Liver (tissue), 8 donors: ENCODE measurements at regions not wholly inside any gene's neighbourhood (a gene's known extent, or its start where the extent isn't known, plus 50 kb on each side); places are given as distances from the start of the nearest gene placed in this dataset.

Experiments
- DNase-seq: peaks from one replicate; pipeline ENCODE4 v3.0.0-alpha.2; 2017; ENCODE audit warnings: low spot score
- H3K27ac ChIP-seq, 2 donors: one replicate each; pipeline ENCODE4 v1.7.0; 2013; ENCODE audit warnings: inconsistent platforms in 2 of 2, low read length in 2 of 2, control low read depth in 1 of 2, low read depth in 1 of 2, mild to moderate bottlenecking in 1 of 2
- H3K27me3 ChIP-seq, 4 donors: one replicate each; pipeline versions ENCODE4 v1.6.1 to v1.7.0; 2013; ENCODE audit warnings: low read length in 3 of 4, inconsistent platforms in 1 of 4, mild to moderate bottlenecking in 1 of 4, moderate library complexity in 1 of 4; ENCODE audit not compliant: control insufficient read depth in 4 of 4, insufficient read depth in 4 of 4
- H3K36me3 ChIP-seq, 4 donors: one replicate each; pipeline versions ENCODE4 v1.6.1 to v1.7.0; 2013; ENCODE audit warnings: low read length in 3 of 4, mild to moderate bottlenecking in 3 of 4, low read depth in 1 of 4, moderate library complexity in 1 of 4; ENCODE audit not compliant: control insufficient read depth in 4 of 4, insufficient read depth in 3 of 4
- H3K4me1 ChIP-seq, 4 donors: one replicate each; pipeline versions ENCODE4 v1.6.1 to v1.7.0; 2013; ENCODE audit warnings: low read length in 3 of 4, mild to moderate bottlenecking in 3 of 4, moderate library complexity in 1 of 4; ENCODE audit not compliant: control insufficient read depth in 4 of 4, insufficient read depth in 4 of 4
- H3K4me3 ChIP-seq, 3 donors: one replicate each; pipeline versions ENCODE4 v1.6.1 to v1.7.0; 2013; ENCODE audit warnings: low read length in 3 of 3, control low read depth in 1 of 3, low read depth in 1 of 3, mild to moderate bottlenecking in 1 of 3
- H3K9ac ChIP-seq, 2 donors: one replicate each; pipeline ENCODE4 v1.7.0; 2013; ENCODE audit warnings: low read length in 2 of 2, mild to moderate bottlenecking in 2 of 2, moderate library complexity in 2 of 2, control low read depth in 1 of 2, low read depth in 1 of 2
- H3K9me3 ChIP-seq, 4 donors: one replicate each; pipeline versions ENCODE4 v1.6.1 to v1.7.0; 2013; ENCODE audit warnings: low read length in 3 of 4; ENCODE audit not compliant: control insufficient read depth in 4 of 4
- CTCF ChIP-seq: fragments of 150-350 bp; IDR thresholded peaks from 2 replicates; pipeline ENCODE4 v1.5.1; 2017; ENCODE audit warnings: improper control_type of control experiment, low read depth, low read length; ENCODE audit not compliant: missing input control
- EGR1 ChIP-seq, 2 donors: IDR thresholded peaks; 2 replicates each; pipeline ENCODE4 v1.6.1; 2016 to 2018; ENCODE audit warnings: antibody characterized with exemption in 2 of 2, low read depth in 2 of 2
- FOXA1 ChIP-seq: IDR thresholded peaks from 2 replicates; pipeline ENCODE4 v1.6.1; 2016; ENCODE audit warnings: antibody characterized with exemption
- FOXA2 ChIP-seq: IDR thresholded peaks from 2 replicates; pipeline ENCODE4 v1.6.1; 2016; ENCODE audit warnings: antibody characterized with exemption
- HNF4G ChIP-seq: IDR thresholded peaks from 2 replicates; pipeline ENCODE4 v1.6.1; 2016; ENCODE audit warnings: antibody characterized with exemption
- JUND ChIP-seq, 2 donors: IDR thresholded peaks; 2 replicates each; pipeline ENCODE4 v1.6.1; 2016; ENCODE audit warnings: antibody characterized with exemption in 2 of 2
- RAD21 ChIP-seq, 2 donors: IDR thresholded peaks; 2 replicates each; pipeline ENCODE4 v1.6.1; 2016; ENCODE audit warnings: antibody characterized with exemption in 2 of 2, mild to moderate bottlenecking in 2 of 2
- RXRA ChIP-seq, 2 donors: IDR thresholded peaks; 2 replicates each; pipeline ENCODE4 v1.6.1; 2017 to 2018; ENCODE audit warnings: antibody characterized with exemption in 2 of 2, mild to moderate bottlenecking in 1 of 2
- SP1 ChIP-seq: IDR thresholded peaks from 2 replicates; pipeline ENCODE4 v1.6.1; 2018; ENCODE audit warnings: antibody characterized with exemption, mild to moderate bottlenecking
- YY1 ChIP-seq: IDR thresholded peaks from 2 replicates; pipeline ENCODE4 v1.6.1; 2016; ENCODE audit warnings: antibody characterized with exemption, mild to moderate bottlenecking
- WGBS: extraction: QIAGEN DNeasy Blood & Tissue Kit; methylation state at CpG from one replicate; pipeline ENCODE4 v1.1.7; 2013; 5-methylcytosine and 5-hydroxymethylcytosine counted together
- TF ChIP-seq, protein P1 (sequence below): IDR thresholded peaks from 2 replicates; pipeline ENCODE4 v1.6.1; 2016; ENCODE audit warnings: antibody characterized with exemption
- TF ChIP-seq, protein P2 (sequence below): IDR thresholded peaks from 2 replicates; pipeline ENCODE4 v1.6.1; 2016; ENCODE audit warnings: antibody characterized with exemption
- TF ChIP-seq, protein P3 (sequence below): IDR thresholded peaks from 2 replicates; pipeline ENCODE4 v1.6.1; 2016; ENCODE audit warnings: antibody characterized with exemption, mild to moderate bottlenecking
- donor health status: healthy.
- donor health status: healthy.
- donor health status: healthy.
- donor health status: healthy.
- donor health status: healthy.

DNA sequence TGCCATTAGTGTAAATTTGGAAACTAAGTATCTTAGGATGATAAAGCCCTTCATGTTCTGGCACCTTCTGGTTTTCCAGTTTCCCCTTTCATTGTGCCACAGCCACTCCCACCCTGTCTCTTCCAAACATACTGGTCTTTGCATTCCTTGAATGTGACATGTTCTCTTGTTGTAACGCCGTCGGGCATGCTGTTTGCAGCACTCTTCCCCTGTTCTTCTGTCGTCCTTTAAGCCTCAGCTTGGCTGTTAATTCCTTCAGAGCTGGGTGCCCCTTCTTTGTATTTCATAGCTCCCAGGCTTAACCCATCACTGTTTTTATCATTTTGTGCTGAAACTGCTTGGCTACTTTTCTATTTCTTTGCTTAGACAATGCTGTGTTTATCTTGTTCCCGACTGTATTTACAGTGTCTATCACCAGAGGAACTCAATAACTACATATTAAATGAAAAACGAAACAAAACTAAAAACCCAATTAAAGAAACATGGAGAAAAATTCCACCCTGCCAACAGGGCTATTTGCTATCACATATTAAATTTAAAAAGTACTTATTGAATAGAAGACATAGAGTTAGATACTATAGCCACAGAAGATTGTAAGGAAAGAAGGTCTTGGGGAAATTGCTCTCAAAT is 95.4 kb upstream of the KCNAB1 start:
- Histone ChIP-seq H3K27me3 (peaks cover 0 to 5% (median 0%) of the 10 kb centered on the region in 4 donors), H3K4me3 (no peak overlapping the region), H3K4me1 (peaks cover 0 to 3% (median 0%) of the 10 kb centered on the region in 4 donors), H3K9ac (no peak overlapping the region), H3K36me3 (no peaks in the 10 kb centered on the region), H3K9me3 (no peaks in the 10 kb centered on the region), H3K27ac (no peak overlapping the region)
- TF ChIP-seq YY1 (no peak), HNF4G (no peak), SP1 (no peak), CTCF (no peak), FOXA2 (no peak), RAD21 (IDR thresholded peaks at IDR 0.05) (no peak), EGR1 (IDR thresholded peaks at IDR 0.05; ENCODE audit: low read depth in 2 of 2) (no peak), FOXA1 (no peak)
- WGBS, result 21% methylated on average over 6 of the region's 6 CpGs
- DNase-seq, result no peak

DNA sequence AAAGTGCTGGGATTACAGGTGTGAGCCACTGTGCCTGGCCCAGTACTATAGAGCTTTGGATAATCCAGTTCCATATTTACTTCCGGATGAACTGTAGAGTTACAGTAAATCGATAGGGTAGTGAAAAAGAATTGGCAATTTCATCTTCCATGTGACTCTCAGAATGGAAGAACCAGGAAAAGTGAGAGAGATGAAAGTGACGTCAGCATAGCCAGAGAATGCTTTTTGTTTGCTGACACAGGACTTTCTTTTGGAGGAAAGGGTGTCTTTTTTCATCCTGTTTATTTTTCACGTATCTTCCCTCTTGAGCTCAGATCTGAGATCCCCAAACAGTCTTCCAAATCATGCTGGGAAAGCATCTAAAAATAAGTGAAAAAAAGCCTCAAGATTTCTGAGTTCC is 91.2 kb upstream of the KCNAB1 start:
- H3K9ac ChIP-seq, result no peak overlapping the region
- H3K4me3 ChIP-seq, result no peak overlapping the region
- no peak overlapping the region for H3K27ac ChIP-seq
- H3K9me3 ChIP-seq, result no peaks in the 10 kb centered on the region
- TF ChIP-seq RXRA (IDR thresholded peaks at IDR 0.05) (no peak), RAD21 (IDR thresholded peaks at IDR 0.05) (no peak), YY1 (no peak), JUND (IDR thresholded peaks at IDR 0.05) (no peak), HNF4G (no peak), SP1 (no peak), CTCF (no peak), FOXA2 (no peak)
- TF ChIP-seq, protein P1, sequence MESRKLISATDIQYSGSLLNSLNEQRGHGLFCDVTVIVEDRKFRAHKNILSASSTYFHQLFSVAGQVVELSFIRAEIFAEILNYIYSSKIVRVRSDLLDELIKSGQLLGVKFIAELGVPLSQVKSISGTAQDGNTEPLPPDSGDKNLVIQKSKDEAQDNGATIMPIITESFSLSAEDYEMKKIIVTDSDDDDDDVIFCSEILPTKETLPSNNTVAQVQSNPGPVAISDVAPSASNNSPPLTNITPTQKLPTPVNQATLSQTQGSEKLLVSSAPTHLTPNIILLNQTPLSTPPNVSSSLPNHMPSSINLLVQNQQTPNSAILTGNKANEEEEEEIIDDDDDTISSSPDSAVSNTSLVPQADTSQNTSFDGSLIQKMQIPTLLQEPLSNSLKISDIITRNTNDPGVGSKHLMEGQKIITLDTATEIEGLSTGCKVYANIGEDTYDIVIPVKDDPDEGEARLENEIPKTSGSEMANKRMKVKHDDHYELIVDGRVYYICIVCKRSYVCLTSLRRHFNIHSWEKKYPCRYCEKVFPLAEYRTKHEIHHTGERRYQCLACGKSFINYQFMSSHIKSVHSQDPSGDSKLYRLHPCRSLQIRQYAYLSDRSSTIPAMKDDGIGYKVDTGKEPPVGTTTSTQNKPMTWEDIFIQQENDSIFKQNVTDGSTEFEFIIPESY, result no peak
- TF ChIP-seq, protein P2, sequence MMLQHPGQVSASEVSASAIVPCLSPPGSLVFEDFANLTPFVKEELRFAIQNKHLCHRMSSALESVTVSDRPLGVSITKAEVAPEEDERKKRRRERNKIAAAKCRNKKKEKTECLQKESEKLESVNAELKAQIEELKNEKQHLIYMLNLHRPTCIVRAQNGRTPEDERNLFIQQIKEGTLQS, result no peak
- TF ChIP-seq, protein P3, sequence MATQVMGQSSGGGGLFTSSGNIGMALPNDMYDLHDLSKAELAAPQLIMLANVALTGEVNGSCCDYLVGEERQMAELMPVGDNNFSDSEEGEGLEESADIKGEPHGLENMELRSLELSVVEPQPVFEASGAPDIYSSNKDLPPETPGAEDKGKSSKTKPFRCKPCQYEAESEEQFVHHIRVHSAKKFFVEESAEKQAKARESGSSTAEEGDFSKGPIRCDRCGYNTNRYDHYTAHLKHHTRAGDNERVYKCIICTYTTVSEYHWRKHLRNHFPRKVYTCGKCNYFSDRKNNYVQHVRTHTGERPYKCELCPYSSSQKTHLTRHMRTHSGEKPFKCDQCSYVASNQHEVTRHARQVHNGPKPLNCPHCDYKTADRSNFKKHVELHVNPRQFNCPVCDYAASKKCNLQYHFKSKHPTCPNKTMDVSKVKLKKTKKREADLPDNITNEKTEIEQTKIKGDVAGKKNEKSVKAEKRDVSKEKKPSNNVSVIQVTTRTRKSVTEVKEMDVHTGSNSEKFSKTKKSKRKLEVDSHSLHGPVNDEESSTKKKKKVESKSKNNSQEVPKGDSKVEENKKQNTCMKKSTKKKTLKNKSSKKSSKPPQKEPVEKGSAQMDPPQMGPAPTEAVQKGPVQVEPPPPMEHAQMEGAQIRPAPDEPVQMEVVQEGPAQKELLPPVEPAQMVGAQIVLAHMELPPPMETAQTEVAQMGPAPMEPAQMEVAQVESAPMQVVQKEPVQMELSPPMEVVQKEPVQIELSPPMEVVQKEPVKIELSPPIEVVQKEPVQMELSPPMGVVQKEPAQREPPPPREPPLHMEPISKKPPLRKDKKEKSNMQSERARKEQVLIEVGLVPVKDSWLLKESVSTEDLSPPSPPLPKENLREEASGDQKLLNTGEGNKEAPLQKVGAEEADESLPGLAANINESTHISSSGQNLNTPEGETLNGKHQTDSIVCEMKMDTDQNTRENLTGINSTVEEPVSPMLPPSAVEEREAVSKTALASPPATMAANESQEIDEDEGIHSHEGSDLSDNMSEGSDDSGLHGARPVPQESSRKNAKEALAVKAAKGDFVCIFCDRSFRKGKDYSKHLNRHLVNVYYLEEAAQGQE, result no peak
- H3K4me1 ChIP-seq, result peaks cover 0 to 3% (median 0%) of the 10 kb centered on the region in 4 donors
- H3K36me3 ChIP-seq, result no peaks in the 10 kb centered on the region
- WGBS, result 72% methylated on average over 4 of the region's 4 CpGs
- H3K27me3 ChIP-seq, result peaks cover 0 to 8% (median 0%) of the 10 kb centered on the region in 4 donors
- DNase-seq, result no peak
